HCT116 (cell line): ENCODE measurements at regions not wholly inside any gene's neighbourhood (a gene's known extent, or its start where the extent isn't known, plus 50 kb on each side); places are given as distances from the start of the nearest gene placed in this dataset.

Source experiments
- ATAC-seq: fragments of 200-7000 bp; cut with Tn5 transposase; 2 replicates; pipeline ENCODE4 v1.9.1; 2020; ENCODE audit warnings: mild to moderate bottlenecking, moderate library complexity
- BruUV-seq: library from RNA; stranded (reverse); fragments of 400-500 nt; replicated peaks from 2 replicates; lab custom pipeline; 2021; lab: Mats Ljungman, UMichigan
- CTCF ChIA-PET: fragments of 300-600 bp; sonication (Branson Sonifier 250); formaldehyde crosslinking; loops from one replicate; lab custom pipeline; 2021; ENCODE audit warnings: antibody characterized with exemption; lab: Charles Lee
- POLR2A ChIA-PET: fragments of 300-600, 350-600 bp; sonication (Branson Sonifier 250); formaldehyde crosslinking; loops from one replicate; lab custom pipeline; 2021; ENCODE audit warnings: antibody characterized with exemption; lab: Charles Lee
- RAD21 ChIA-PET, 2 experiments: fragments of 300-600 bp; sonication (Branson Sonifier 250); formaldehyde crosslinking; loops; one replicate each; lab custom pipeline; 2023; ENCODE audit warnings: low total read pairs in 2 of 2; ENCODE audit not compliant: uncharacterized antibody in 2 of 2, unreplicated experiment in 2 of 2, low non-redundant PET in 1 of 2; lab: Charles Lee
- DNase-seq: peaks from one replicate; pipeline ENCODE4 v3.0.0-alpha.2; 2010; ENCODE audit warnings: low read depth, low spot score
- H2AFZ ChIP-seq: fragments of 200-600 bp; shearing (Covaris generic), sonication (generic); 2 replicates; pipeline ENCODE4 v1.6.1; 2017; ENCODE audit warnings: low read depth, mixed run types, mixed read lengths, antibody characterized with exemption, low read length; ENCODE audit not compliant: poor library complexity, severe bottlenecking
- H3K27ac ChIP-seq: 2 replicates; pipeline ENCODE4 v1.5.1; 2012; ENCODE audit warnings: low read depth, low read length
- H3K27me3 ChIP-seq: fragments of 200-600 bp; sonication (generic); 2 replicates; pipeline ENCODE4 v1.6.1; 2016; ENCODE audit warnings: mixed run types, low read length, mixed read lengths; ENCODE audit not compliant: insufficient read depth
- H3K36me3 ChIP-seq, 2 experiments: fragments of 200-500 bp in 1 of 2; fragments of 200-600 bp in 1 of 2; sonication (Bioruptor generic) in 1 of 2; sonication (generic) in 1 of 2; 2 replicates each; pipeline versions ENCODE4 v1.5.1 to v1.6.1; 2014 to 2016; ENCODE audit warnings: low read length in 2 of 2, inconsistent platforms in 1 of 2, mixed read lengths in 1 of 2, mixed run types in 1 of 2; ENCODE audit not compliant: insufficient read depth in 2 of 2, control insufficient read depth in 1 of 2
- H3K4me1 ChIP-seq, 2 experiments: fragments of 200-600 bp in 1 of 2; sonication (generic) in 1 of 2; 2 replicates each; pipeline versions ENCODE4 v1.5.1 to v1.6.1; 2012 to 2017; ENCODE audit warnings: low read length in 2 of 2, inconsistent platforms in 1 of 2, mild to moderate bottlenecking in 1 of 2, mixed read lengths in 1 of 2, mixed run types in 1 of 2, moderate library complexity in 1 of 2; ENCODE audit not compliant: insufficient read depth in 2 of 2, control insufficient read depth in 1 of 2
- H3K4me2 ChIP-seq: fragments of 200-600 bp; sonication (generic); 2 replicates; pipeline ENCODE4 v1.6.1; 2017; ENCODE audit warnings: mixed run types, low read length, mixed read lengths
- H3K4me3 ChIP-seq, 2 experiments: fragments of 200-600 bp in 1 of 2; sonication (generic) in 1 of 2; replicated peaks in 1 of 2; 2 replicates each; pipeline ENCODE4 v1.5.1; 2011 to 2016; ENCODE audit warnings: low read length in 2 of 2, control low read depth in 1 of 2, low read depth in 1 of 2, mild to moderate bottlenecking in 1 of 2, mixed read lengths in 1 of 2, mixed run types in 1 of 2
- H3K79me2 ChIP-seq: fragments of 200-600 bp; sonication (generic); 2 replicates; pipeline ENCODE4 v1.6.1; 2017; ENCODE audit warnings: mild to moderate bottlenecking, mixed run types, low read length, moderate library complexity, mixed read lengths; ENCODE audit not compliant: insufficient read depth
- H3K9ac ChIP-seq: fragments of 200-600 bp; sonication (generic); 2 replicates; pipeline ENCODE4 v1.6.1; 2016; ENCODE audit warnings: low read length, mixed read lengths
- H3K9me2 ChIP-seq: fragments of 200-600 bp; sonication (generic), shearing (Covaris generic); 2 replicates; pipeline ENCODE4 v1.6.1; 2017; ENCODE audit warnings: mixed run types, mild to moderate bottlenecking, moderate library complexity; ENCODE audit not compliant: insufficient read depth
- H3K9me3 ChIP-seq, 2 experiments: fragments of 200-500 bp in 1 of 2; fragments of 200-600 bp in 1 of 2; sonication (Bioruptor generic) in 1 of 2; sonication (generic) in 1 of 2; 2 replicates each; pipeline ENCODE4 v1.6.1; 2014 to 2017; ENCODE audit warnings: low read length in 2 of 2, mixed read lengths in 2 of 2, inconsistent platforms in 1 of 2, low read depth in 1 of 2, mild to moderate bottlenecking in 1 of 2, mixed run types in 1 of 2, moderate library complexity in 1 of 2; ENCODE audit not compliant: control insufficient read depth in 1 of 2, insufficient read depth in 1 of 2
- H4K20me1 ChIP-seq: fragments of 200-600 bp; sonication (generic), shearing (Covaris generic); 2 replicates; pipeline ENCODE4 v1.6.1; 2017; ENCODE audit warnings: mixed run types, mild to moderate bottlenecking, moderate library complexity; ENCODE audit not compliant: insufficient read depth
- ATF3 ChIP-seq: IDR thresholded peaks from 2 replicates; pipeline ENCODE4 v1.6.1; 2012
- CTCF ChIP-seq, 3 experiments: fragments of 200-600 bp in 1 of 3; sonication (generic) in 1 of 3; IDR thresholded peaks in 2 of 3; conservative IDR thresholded peaks in 1 of 3; 2 replicates each; pipeline ENCODE4 v1.5.1; 2012 to 2017; ENCODE audit warnings: low read depth in 2 of 3, low read length in 2 of 3, antibody characterized with exemption in 1 of 3, borderline replicate concordance in 1 of 3, control low read depth in 1 of 3, mild to moderate bottlenecking in 1 of 3, mixed read lengths in 1 of 3, mixed run types in 1 of 3, moderate library complexity in 1 of 3; ENCODE audit not compliant: insufficient read depth in 1 of 3
- EGR1 ChIP-seq: IDR thresholded peaks from 2 replicates; pipeline ENCODE4 v1.6.1; 2012; ENCODE audit warnings: low read depth
- ELF1 ChIP-seq: IDR thresholded peaks from 2 replicates; pipeline ENCODE4 v1.6.1; 2012; ENCODE audit warnings: low read depth, borderline replicate concordance
- EZH2 ChIP-seq: fragments of 200-600 bp; sonication (generic); IDR thresholded peaks from 2 replicates; pipeline ENCODE4 v1.6.1; 2017; ENCODE audit warnings: antibody characterized with exemption, mixed run types
- EZH2phosphoT487 ChIP-seq: fragments of 200-600 bp; IDR thresholded peaks from 2 replicates; pipeline ENCODE4 v1.6.1; 2018; ENCODE audit warnings: antibody characterized with exemption, borderline replicate concordance
- FOSL1 ChIP-seq: IDR thresholded peaks from 2 replicates; pipeline ENCODE4 v1.6.1; 2012; ENCODE audit warnings: low read depth
- POLR2AphosphoS5 ChIP-seq: IDR thresholded peaks from 2 replicates; pipeline ENCODE4 v1.6.1; 2011; ENCODE audit warnings: mild to moderate bottlenecking, low read depth, low read length, moderate library complexity
- RAD21 ChIP-seq: IDR thresholded peaks from 2 replicates; pipeline ENCODE4 v1.6.1; 2012; ENCODE audit warnings: low read depth, mild to moderate bottlenecking
- REST ChIP-seq: IDR thresholded peaks from 2 replicates; pipeline ENCODE4 v1.6.1; 2012; ENCODE audit warnings: low read depth
- SIN3A ChIP-seq: IDR thresholded peaks from 2 replicates; pipeline ENCODE4 v1.6.1; 2012; ENCODE audit warnings: low read depth
- SP1 ChIP-seq: IDR thresholded peaks from 2 replicates; pipeline ENCODE4 v1.6.1; 2012; ENCODE audit warnings: low read depth
- ZBTB33 ChIP-seq: IDR thresholded peaks from 2 replicates; pipeline ENCODE4 v1.6.1; 2011; ENCODE audit warnings: mild to moderate bottlenecking, low read length, moderate library complexity; ENCODE audit not compliant: insufficient replicate concordance; ENCODE audit errors: extremely low read depth
- ZNF274 ChIP-seq: fragments of 200-500 bp; sonication (Bioruptor generic); IDR thresholded peaks from 2 replicates; pipeline ENCODE4 v1.6.1; 2014; ENCODE audit warnings: mild to moderate bottlenecking, low read depth, low read length, inconsistent platforms
- intact Hi-C: fragments of 100-400 bp; cut with micrococcal nuclease; formaldehyde crosslinking; loops from 2 replicates; pipeline ENCODE4 v1.10.0; 2022

- ATAC-seq (no peak), DNase-seq (no peak)
- Histone ChIP-seq H3K36me3 (no peaks in the 10 kb centered on the region), H3K9me2 (no peaks in the 10 kb centered on the region), H4K20me1 (no peaks in the 10 kb centered on the region), H3K4me1 (no peaks in the 10 kb centered on the region), H3K4me2 (no peak overlapping the region), H3K27me3 (no peaks in the 10 kb centered on the region), H3K27ac (no peak overlapping the region), H3K79me2 (no peaks in the 10 kb centered on the region), H3K4me3 (no peak overlapping the region), H3K9ac (no peak overlapping the region), H3K9me3 (no peaks in the 10 kb centered on the region), H2AFZ (no peak overlapping the region)
- RAD21 ChIA-PET, result no interaction called here
- CTCF ChIA-PET, result no interaction called here
- POLR2A ChIA-PET, result no interaction called here
- intact Hi-C loops, result no loop called here
- BruUV-seq, result no TSS peak
- no peak for TF ChIP-seq SP1
- no peak for TF ChIP-seq ATF3
- no peak for TF ChIP-seq EZH2
- no peak for TF ChIP-seq FOSL1
- TF ChIP-seq CTCF (IDR thresholded peaks at IDR 0.05 in 2 of 3, conservative IDR thresholded peaks at IDR 0.05 in 1 of 3; ENCODE audit: borderline replicate concordance in 1 of 3, insufficient read depth in 1 of 3, low read depth in 2 of 3, low read length in 2 of 3), result no peak
- no peak for TF ChIP-seq ELF1
Measured at GRCh38 chr12:73220951-73221350, 948.8 kb downstream of the TRHDE start.

GRCh38 chr12:73221398-73221797 is 949.2 kb downstream of the TRHDE start:
- Histone ChIP-seq H3K9me3 (no peaks in the 10 kb centered on the region), H3K4me2 (no peak overlapping the region), H3K4me3 (no peak overlapping the region), H3K36me3 (no peaks in the 10 kb centered on the region), H3K4me1 (no peaks in the 10 kb centered on the region), H2AFZ (no peak overlapping the region), H3K9me2 (no peaks in the 10 kb centered on the region), H3K27ac (no peak overlapping the region), H3K9ac (no peak overlapping the region), H4K20me1 (no peaks in the 10 kb centered on the region), H3K27me3 (no peaks in the 10 kb centered on the region), H3K79me2 (no peaks in the 10 kb centered on the region)
- no peak for DNase-seq
- ATAC-seq, result no peak
- BruUV-seq, result no TSS peak
- intact Hi-C loops, result no loop called here
- ChIA-PET RAD21 (no interaction called here), CTCF (no interaction called here), POLR2A (no interaction called here)
- no peak for TF ChIP-seq SIN3A
- TF ChIP-seq REST, result no peak
- no peak for TF ChIP-seq SP1
- no peak for TF ChIP-seq RAD21
- TF ChIP-seq ZNF274, result no peak
- TF ChIP-seq ZBTB33, result no peak
- TF ChIP-seq EGR1, result no peak
- TF ChIP-seq POLR2AphosphoS5, result no peak
- no peak for TF ChIP-seq EZH2phosphoT487
